ENCODE measurements at regions not wholly inside any gene's neighbourhood (a gene's known extent, or its start where the extent isn't known, plus 50 kb on each side); places are given as distances from the start of the nearest gene placed in this dataset.
"Not testable (repeated sequence)": the region's sequence is repeated elsewhere in the genome, so short reads cannot be mapped to it uniquely, and the experiment has no call there.

- no peak for DNase-seq (ENCODE audit: low read depth in 2 of 2)
These were observed 987.2 kb upstream of the ROBO1 start for GRCh38 chr3:80754969-80755368.

GRCh38 chr3:80753021-80753420, 985.2 kb upstream of the ROBO1 start:
- no peak for DNase-seq (ENCODE audit: low read depth in 2 of 2)

DNA sequence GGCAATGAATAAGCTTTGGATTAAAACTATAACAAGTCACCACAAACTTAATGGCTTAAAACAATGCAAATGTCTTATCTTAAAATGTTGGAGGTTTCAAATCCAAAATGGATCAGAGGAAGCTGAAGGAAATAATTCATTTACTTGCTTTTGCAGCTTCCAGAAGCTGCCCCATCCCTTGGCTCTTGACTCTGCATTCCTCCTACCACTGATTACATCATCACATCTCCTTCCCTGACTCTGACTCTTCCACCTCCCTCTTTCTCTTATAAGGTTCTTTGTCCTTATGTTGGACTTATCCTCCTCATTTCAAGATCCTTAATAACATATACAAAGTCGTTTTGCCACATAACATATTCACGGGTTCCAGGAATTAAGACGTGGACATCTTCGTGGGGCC, 982.8 kb upstream of the ROBO1 start:
- no peak for DNase-seq (ENCODE audit: low read depth in 2 of 2)

- DNase-seq (ENCODE audit: low read depth in 2 of 2): peak in 1 of 2 donors; percentile 7
These were observed 967.1 kb upstream of the ROBO1 start for GRCh38 chr3:80734920-80735319.

GRCh38 chr3:80734483-80734882, 966.7 kb upstream of the ROBO1 start:
- peak in 1 of 2 donors; percentile 66 for DNase-seq (ENCODE audit: low read depth in 2 of 2)

GRCh38 chr3:80733522-80734176, 965.9 kb upstream of the ROBO1 start:
- DNase-seq (ENCODE audit: low read depth in 2 of 2): peak; percentile 5 to 99

GRCh38 chr3:80727561-80727960, 959.8 kb upstream of the ROBO1 start:
- DNase-seq (ENCODE audit: low read depth in 2 of 2): not testable (repeated sequence)

GRCh38 chr3:80709597-80710322, 942.0 kb upstream of the ROBO1 start:
- DNase-seq (ENCODE audit: low read depth in 2 of 2): not testable (repeated sequence)

DNA sequence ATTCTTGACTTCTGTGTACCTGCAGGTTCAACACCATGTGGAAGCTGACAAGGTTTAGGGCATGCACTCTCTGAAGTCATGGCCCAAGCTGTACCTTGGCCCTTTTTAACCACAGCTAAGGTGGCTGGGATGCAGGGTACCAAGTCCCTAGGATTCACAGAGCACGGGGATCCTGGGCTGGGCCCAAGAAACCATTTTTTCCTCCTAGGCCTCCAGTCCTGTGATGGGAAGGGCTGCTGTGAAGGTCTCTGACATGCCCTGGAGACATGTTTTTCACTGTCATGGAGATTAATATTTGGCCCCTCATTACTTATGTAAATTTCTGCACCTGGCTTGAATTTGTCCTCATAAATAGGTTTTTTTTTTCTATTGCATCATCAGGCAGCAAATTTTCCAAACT, 937.5 kb upstream of the ROBO1 start:
- DNase-seq (ENCODE audit: low read depth in 2 of 2): no peak

DNA sequence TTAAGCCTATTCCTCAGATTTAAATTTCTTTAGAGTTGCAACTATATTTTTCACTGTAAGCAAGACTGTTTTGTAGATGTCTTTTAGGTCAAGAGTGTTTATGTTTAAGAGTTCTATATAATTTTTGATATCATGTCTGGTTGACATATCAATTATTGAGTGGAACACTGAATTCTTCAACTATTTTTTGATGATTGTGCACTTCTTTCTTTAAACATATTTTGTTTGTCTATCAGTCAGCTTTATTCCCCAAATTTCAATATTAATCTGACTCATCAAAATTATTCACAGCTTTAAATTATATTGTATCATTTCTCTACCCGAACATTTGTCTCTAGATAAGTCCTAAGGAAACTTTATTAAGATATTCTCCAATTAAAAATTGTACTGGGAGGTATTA, 933.6 kb upstream of the ROBO1 start:
- DNase-seq (ENCODE audit: low read depth in 2 of 2): no peak

- no peak for DNase-seq (ENCODE audit: low read depth in 2 of 2)
These were observed 929.5 kb upstream of the ROBO1 start for GRCh38 chr3:80697291-80697690.

DNA sequence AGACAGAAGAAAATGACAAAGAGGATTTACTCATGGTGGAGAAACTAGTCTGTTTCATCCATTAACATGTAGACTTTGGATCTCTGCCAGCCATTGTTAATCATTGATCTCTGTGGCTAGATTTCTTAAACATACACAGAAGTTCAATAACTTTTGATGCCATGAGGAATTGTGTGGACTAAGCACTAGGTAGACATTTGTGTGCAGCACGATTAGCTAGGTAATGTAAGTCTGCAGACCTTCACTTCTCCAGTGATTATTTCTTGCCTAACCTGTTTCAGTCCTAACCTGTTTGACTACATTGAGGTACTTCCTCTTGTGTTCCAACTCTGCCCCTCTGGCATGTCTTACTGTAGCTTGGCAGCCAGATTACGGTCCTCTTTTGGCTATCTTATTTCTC, 928.5 kb upstream of the ROBO1 start:
- DNase-seq (ENCODE audit: low read depth in 2 of 2): peak in 1 of 2 donors; percentile 35

DNA sequence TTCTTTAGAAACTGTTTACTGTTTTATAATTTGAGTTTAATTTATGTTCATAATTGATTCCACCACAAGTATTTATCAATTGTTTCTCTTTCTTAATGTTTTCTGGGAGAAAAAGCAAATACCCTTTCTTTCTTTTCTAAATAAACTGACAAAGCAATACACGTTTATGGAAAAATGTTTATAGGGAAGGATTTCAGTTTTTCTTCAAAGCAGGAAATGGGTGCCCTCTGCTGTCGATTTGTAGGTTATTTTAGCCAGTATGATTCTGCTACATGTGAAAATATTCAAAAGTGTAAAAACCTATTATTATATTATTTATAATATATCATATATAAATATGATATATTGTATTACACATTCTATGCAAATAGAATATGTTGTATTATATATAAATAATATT, 921.0 kb upstream of the ROBO1 start:
- DNase-seq (ENCODE audit: low read depth in 2 of 2): peak; percentile 36 to 59

DNA sequence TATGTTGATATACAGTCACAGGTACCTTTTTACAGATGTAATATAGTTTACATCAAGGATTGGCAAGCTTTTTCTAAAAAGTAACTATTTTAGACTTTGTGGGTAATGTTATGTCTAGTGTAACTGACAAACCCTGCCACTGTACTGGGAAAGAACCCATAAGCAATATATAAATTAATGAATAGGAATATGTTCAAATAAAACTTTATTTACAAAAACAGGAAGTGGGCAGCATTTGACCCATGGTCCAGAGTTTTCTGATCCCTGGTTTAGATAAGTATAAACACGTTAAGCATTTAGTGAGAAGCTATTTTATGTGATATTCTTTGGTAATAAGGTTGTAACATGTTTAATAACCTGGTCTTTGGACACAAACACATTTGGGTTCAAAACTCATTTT, 915.2 kb upstream of the ROBO1 start:
- no peak for DNase-seq (ENCODE audit: low read depth in 2 of 2)

DNA sequence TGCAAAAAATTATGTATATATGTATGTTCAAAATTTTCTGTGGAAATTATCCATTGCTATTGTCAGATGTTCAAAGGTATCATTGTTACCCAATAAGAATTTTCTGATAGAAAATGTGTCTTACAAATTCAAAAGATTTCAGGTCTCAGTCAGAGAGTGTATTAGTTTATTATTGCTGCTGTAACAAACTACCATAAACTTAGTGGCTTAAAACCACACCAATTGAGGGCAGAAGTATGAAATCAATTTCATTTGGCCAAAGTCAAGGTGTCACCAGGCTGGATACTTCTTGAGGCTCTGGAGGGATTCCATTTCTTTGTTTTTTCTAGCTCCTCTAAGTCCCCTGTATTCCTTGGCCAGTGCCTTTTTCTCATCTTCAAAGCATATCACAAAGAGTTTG, 914.4 kb upstream of the ROBO1 start:
- no peak for DNase-seq (ENCODE audit: low read depth in 2 of 2)

- peak in 1 of 2 donors; percentile 73 for DNase-seq (ENCODE audit: low read depth in 2 of 2)
These were observed 910.0 kb upstream of the ROBO1 start for GRCh38 chr3:80677796-80678195.

DNA sequence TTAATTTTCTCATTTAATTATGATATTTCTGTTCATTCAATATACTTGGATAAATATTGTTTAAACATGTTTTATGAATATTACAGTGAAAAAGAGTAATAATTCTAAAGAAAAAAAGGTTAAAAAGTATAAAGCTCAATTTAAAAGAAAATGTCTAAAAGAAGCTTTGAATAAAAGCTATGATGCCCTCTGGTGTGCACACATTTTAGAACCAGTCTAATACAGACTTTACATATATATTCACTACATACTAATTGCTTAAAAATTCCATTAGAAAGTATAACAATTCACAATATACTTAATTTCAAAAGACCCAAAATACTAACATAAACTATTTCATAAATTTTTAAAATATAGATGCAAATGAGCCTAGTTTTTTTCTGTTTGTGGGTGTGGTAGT, 909.1 kb upstream of the ROBO1 start:
- DNase-seq (ENCODE audit: low read depth in 2 of 2): peak in 1 of 2 donors; percentile 1

- DNase-seq (ENCODE audit: low read depth in 2 of 2): no peak
These were observed 908.5 kb upstream of the ROBO1 start for GRCh38 chr3:80676261-80676660.

- no peak for DNase-seq (ENCODE audit: low read depth in 2 of 2)
These were observed 908.0 kb upstream of the ROBO1 start for GRCh38 chr3:80675790-80676189.

- DNase-seq (ENCODE audit: low read depth in 2 of 2): no peak
These were observed 900.9 kb upstream of the ROBO1 start for GRCh38 chr3:80668600-80669294.

DNA sequence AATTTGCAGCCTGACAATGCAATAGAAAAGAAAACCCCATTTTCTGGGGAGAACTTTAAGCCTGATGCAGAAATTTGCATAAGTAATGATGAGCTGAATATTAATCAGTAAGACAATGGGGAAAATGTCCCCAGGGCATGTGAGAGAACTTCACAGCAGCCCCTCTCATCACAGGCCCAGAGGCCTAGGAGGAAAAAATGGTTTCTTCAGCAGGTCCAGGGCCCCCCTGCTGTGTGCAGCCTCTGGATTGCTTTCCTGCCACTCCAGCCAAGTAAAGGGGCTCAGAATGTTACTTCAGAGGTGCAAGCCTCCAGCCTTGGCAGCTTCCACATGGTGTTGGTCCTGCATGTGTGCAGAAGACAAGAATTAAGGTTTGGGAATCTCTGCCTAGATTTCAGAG, 900.3 kb upstream of the ROBO1 start:
- DNase-seq (ENCODE audit: low read depth in 2 of 2): no peak

- DNase-seq (ENCODE audit: low read depth in 2 of 2): no peak
These were observed 895.6 kb upstream of the ROBO1 start for GRCh38 chr3:80663426-80663825.

GRCh38 chr3:80655216-80655615, 887.4 kb upstream of the ROBO1 start:
- DNase-seq (ENCODE audit: low read depth in 2 of 2): no peak
